GM10266 (cell line): ENCODE measurements at regions not wholly inside any gene's neighbourhood (a gene's known extent, or its start where the extent isn't known, plus 50 kb on each side); places are given as distances from the start of the nearest gene placed in this dataset.
"Not testable (repeated sequence)": the region's sequence is repeated elsewhere in the genome, so short reads cannot be mapped to it uniquely, and the experiment has no call there.

Source experiments
- DNase-seq: peaks from one replicate; pipeline ENCODE4 v3.0.0; 2012; ENCODE audit errors: extremely low spot score
- TF ChIP-seq, protein P1 (sequence below): IDR thresholded peaks from 2 replicates; pipeline ENCODE4 v1.5.1; 2012; ENCODE audit warnings: mild to moderate bottlenecking, low read depth; ENCODE audit not compliant: control insufficient read depth, insufficient read depth; ENCODE audit errors: missing control alignments

- TF ChIP-seq, protein P1, sequence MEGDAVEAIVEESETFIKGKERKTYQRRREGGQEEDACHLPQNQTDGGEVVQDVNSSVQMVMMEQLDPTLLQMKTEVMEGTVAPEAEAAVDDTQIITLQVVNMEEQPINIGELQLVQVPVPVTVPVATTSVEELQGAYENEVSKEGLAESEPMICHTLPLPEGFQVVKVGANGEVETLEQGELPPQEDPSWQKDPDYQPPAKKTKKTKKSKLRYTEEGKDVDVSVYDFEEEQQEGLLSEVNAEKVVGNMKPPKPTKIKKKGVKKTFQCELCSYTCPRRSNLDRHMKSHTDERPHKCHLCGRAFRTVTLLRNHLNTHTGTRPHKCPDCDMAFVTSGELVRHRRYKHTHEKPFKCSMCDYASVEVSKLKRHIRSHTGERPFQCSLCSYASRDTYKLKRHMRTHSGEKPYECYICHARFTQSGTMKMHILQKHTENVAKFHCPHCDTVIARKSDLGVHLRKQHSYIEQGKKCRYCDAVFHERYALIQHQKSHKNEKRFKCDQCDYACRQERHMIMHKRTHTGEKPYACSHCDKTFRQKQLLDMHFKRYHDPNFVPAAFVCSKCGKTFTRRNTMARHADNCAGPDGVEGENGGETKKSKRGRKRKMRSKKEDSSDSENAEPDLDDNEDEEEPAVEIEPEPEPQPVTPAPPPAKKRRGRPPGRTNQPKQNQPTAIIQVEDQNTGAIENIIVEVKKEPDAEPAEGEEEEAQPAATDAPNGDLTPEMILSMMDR = no peak
- DNase-seq = no peak
These were observed 180.0 kb upstream of the C14orf180 start for GRCh38 chr14:104399432-104400155.

- TF ChIP-seq, protein P1 = no peak
- no peak for DNase-seq
These were observed 179.2 kb upstream of the C14orf180 start for GRCh38 chr14:104400355-104400754.

- no peak for DNase-seq
- TF ChIP-seq, protein P1 = no peak
These were observed 177.8 kb upstream of the C14orf180 start for GRCh38 chr14:104401785-104402184.

DNA sequence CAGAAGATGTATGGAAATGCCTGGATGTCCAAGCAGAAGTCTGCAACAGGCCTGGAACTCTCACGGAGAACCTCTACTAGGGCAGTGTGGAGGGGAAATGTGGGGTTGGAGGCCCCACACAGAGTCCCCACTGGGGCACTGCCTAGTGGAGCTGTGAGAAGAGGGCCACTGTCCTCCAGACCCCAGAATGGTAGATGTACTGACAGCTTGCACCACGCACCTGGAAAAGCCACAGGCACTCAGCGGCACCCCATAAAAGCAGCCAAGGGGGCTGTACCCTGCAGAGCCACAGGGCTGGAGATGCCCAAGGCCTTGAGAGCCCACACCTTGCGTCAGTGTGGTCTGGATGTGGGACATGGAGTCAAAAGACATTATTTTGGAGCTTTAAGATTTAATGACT is 177.3 kb upstream of the C14orf180 start:
- not testable (repeated sequence) for DNase-seq

- TF ChIP-seq, protein P1 = no peak
These were observed 175.9 kb upstream of the C14orf180 start for GRCh38 chr14:104403421-104404220.

DNA sequence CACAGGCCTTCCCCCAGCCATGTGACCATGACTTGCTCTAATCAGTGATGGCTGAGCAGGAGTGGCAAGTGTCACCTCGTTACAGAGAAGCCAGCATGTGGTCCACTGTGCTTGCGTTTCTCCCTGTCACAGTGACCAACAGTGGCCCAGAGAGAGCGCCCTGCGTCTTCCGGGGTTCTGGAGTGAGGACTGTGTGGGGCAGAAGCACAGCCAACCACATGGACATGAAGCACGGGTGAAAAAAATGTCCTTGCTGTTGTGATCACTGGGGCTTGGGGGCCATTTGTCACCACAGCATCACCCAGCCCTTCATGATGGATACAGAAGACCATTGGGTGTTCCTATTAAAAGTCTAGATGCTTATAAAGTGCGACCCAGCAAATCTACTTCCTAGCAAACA is 174.6 kb upstream of the C14orf180 start:
- no peak for DNase-seq

More at GRCh38 chr14:104403421-104404220, 175.9 kb upstream of the C14orf180 start:
- no peak for DNase-seq

DNA sequence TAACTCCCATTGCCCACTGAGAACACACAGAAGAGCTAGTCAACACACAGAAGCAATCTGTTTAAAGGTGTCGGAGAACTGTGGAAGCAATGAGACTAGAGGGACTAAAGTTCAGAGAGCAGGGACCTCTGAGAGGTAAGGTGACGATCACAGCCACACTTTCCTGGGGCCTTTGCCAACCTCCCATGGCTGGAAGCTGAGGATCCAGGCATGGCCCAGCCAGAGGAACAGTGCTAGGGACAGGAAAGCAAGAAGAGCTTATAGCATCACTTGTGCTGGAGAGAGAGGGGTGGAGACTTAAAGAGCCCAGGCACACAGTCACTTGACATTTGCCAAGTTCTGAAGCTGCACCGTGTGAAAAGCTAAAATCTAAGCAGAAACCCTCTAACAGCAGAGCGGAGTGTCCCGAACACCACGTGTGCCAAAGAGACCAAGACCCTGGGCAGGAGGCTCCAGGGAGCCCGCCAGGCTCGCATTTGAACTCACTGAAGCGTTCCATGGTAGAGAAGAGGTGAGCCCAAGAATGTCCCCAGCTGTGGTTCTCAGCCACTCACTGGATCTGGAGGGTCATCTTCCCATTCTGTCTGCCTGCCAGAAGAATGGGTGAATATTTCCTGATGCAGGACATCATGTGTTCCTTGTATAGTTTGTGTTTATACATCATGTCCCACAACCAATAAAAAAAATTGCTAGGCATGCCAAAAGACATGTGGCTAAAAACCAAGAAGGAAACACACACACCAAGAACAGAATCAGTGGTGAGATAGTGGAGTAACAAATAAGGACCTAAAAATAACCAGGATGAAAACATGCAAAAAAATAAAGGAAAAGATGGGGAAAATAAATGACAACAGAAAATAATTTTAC is 174.0 kb upstream of the C14orf180 start:
- no peak for DNase-seq
- TF ChIP-seq, protein P1 = no peak

More for the DNA sequence above, 174.6 kb upstream of the C14orf180 start:
- TF ChIP-seq, protein P1 = no peak
